PC-3 (cell line): ENCODE measurements at regions not wholly inside any gene's neighbourhood (a gene's known extent, or its start where the extent isn't known, plus 50 kb on each side); places are given as distances from the start of the nearest gene placed in this dataset.
"Not testable (repeated sequence)": the region's sequence is repeated elsewhere in the genome, so short reads cannot be mapped to it uniquely, and the experiment has no call there.

Experiments used
- ATAC-seq: fragments of 200-7000 bp; cut with Tn5 transposase; 2 replicates; pipeline ENCODE4 v1.9.1; 2020; ENCODE audit warnings: mild to moderate bottlenecking, moderate library complexity
- BruUV-seq: library from RNA; stranded (reverse); fragments of 400-500 nt; replicated peaks from 2 replicates; lab custom pipeline; 2021; lab: Mats Ljungman, UMichigan
- CTCF ChIA-PET: fragments of 300-600 bp; sonication (Branson Sonifier 250); formaldehyde crosslinking; loops from one replicate; lab custom pipeline; 2022; ENCODE audit warnings: antibody characterized with exemption; lab: Charles Lee
- POLR2A ChIA-PET: fragments of 300-600 bp; sonication (Branson Sonifier 250); formaldehyde crosslinking; loops from one replicate; lab custom pipeline; 2022; ENCODE audit warnings: antibody characterized with exemption; ENCODE audit not compliant: unreplicated experiment; lab: Charles Lee
- DNase-seq: peaks from one replicate; pipeline ENCODE4 v3.0.0-alpha.2; 2015
- H2AFZ ChIP-seq: fragments of 300-600 bp; sonication (generic); 2 replicates; pipeline ENCODE4 v1.6.0; 2016; ENCODE audit warnings: antibody characterized with exemption, low read length
- H3F3A ChIP-seq: fragments of 300-600 bp; sonication (generic); one replicate; pipeline ENCODE4 v1.6.0; 2017; ENCODE audit warnings: antibody characterized with exemption, low read length, control low read depth, mild to moderate bottlenecking; ENCODE audit not compliant: unreplicated experiment
- H3K27ac ChIP-seq: fragments of 300-600 bp; sonication (generic); 2 replicates; pipeline ENCODE4 v1.5.1; 2016; ENCODE audit warnings: mild to moderate bottlenecking, low read length
- H3K27me3 ChIP-seq: fragments of 300-600 bp; sonication (generic); 2 replicates; pipeline ENCODE4 v1.6.1; 2016; ENCODE audit warnings: low read length, mixed read lengths
- H3K36me3 ChIP-seq: fragments of 300-600 bp; sonication (generic); 2 replicates; pipeline ENCODE4 v1.6.1; 2016; ENCODE audit warnings: low read depth, mixed run types, low read length, mixed read lengths
- H3K4me1 ChIP-seq: fragments of 300-600 bp; sonication (generic); 2 replicates; pipeline ENCODE4 v1.5.1; 2016; ENCODE audit warnings: low read length; ENCODE audit not compliant: insufficient read depth
- H3K4me2 ChIP-seq: fragments of 300-600 bp; sonication (generic); 2 replicates; pipeline ENCODE4 v1.6.0; 2016; ENCODE audit warnings: low read length
- H3K4me3 ChIP-seq: fragments of 300-600 bp; sonication (generic); 2 replicates; pipeline ENCODE4 v1.5.1; 2016; ENCODE audit warnings: mild to moderate bottlenecking, low read length, mixed read lengths
- H3K79me2 ChIP-seq: fragments of 300-600 bp; sonication (generic); 2 replicates; pipeline ENCODE4 v1.6.1; 2017; ENCODE audit warnings: low read length, mixed read lengths
- H3K9ac ChIP-seq: fragments of 300-600 bp; sonication (generic); 2 replicates; pipeline ENCODE4 v1.6.0; 2016; ENCODE audit warnings: mild to moderate bottlenecking, low read length
- H3K9me2 ChIP-seq: fragments of 300-600 bp; sonication (generic); replicated peaks from 2 replicates; pipeline ENCODE4 v1.6.1; 2016; ENCODE audit warnings: mixed run types, low read length, mixed read lengths
- H3K9me3 ChIP-seq: fragments of 300-600 bp; sonication (generic); 2 replicates; pipeline ENCODE4 v1.6.1; 2016; ENCODE audit warnings: low read length, mixed read lengths
- H4K20me1 ChIP-seq: fragments of 300-600 bp; sonication (generic); 2 replicates; pipeline ENCODE4 v1.6.1; 2016; ENCODE audit warnings: low read length, mixed read lengths
- intact Hi-C: fragments of 100-400 bp; cut with micrococcal nuclease; formaldehyde crosslinking; loops from 2 replicates; pipeline ENCODE4 v1.9.0; 2023

DNA sequence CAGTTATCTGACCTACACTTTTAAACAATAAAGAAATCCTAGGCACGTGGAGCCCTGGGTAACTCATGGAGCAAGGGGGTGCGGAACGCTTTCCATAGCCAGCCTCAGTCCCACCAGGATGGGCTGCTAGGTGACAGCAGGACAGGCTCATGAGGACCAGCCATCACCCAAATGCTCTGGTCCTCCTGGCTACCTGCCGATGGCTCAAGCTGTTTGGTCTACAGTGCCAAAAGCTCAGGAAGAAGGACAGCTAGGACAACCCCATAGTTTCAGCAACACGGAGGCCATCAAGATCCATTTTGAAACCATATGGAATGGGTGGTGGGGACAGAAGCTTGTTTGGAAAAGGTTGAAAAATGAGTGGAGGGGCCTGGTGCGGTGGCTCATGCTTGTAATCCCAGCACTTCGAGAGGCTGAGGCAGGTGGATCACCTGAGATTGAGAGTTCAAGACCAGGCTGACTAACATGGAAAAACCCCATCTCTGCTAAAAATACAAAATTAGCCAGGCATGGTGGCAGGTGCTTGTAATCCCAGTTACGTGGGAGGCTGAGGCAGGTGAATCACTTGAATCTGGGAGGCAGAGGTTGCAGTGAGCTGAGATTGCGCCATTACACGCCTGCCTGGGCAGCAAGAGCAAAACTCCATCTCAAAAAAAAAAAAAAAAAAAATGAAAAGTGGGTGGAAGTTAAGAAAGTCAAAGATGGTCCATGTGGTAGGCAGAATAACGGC, 93.7 kb upstream of the ALDH3B2 start:
- H2AFZ ChIP-seq, H3K27ac ChIP-seq, CTCF ChIA-PET, H3K79me2 ChIP-seq, H3K4me3 ChIP-seq, H3K9me2 ChIP-seq, BruUV-seq, POLR2A ChIA-PET, DNase-seq, H3F3A ChIP-seq, ATAC-seq, H3K9ac ChIP-seq, H3K36me3 ChIP-seq, intact Hi-C loops, H3K4me2 ChIP-seq, H3K4me1 ChIP-seq, H3K9me3 ChIP-seq, H4K20me1 ChIP-seq: not testable (repeated sequence)
- H3K27me3 ChIP-seq, result peaks cover 13% of the 10 kb centered on the region

DNA sequence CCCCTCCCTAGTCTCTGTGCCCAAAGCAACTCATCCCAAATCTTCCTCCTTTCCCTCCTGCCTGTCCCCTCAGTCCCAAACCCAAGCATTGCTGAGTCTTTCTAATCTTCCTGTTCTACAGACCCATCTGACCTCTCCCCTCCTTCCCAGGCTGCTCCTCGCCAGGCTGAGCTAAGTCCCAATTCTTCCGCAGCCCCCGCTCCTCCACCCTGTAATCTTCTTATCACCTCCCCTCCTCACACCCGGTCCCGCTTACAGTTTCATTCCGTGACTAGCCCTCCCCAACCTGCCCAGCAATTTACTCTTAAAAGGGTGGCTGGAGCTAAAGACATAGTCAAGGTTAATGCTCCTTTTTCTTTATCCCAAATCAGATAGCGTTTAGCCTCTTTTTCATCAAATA, 86.8 kb upstream of the ALDH3B2 start:
- H3K27ac ChIP-seq, BruUV-seq, H3K4me1 ChIP-seq, H3F3A ChIP-seq, POLR2A ChIA-PET, H2AFZ ChIP-seq, H3K9me3 ChIP-seq, H4K20me1 ChIP-seq, H3K9ac ChIP-seq, H3K36me3 ChIP-seq, intact Hi-C loops, DNase-seq, H3K4me2 ChIP-seq, CTCF ChIA-PET, H3K4me3 ChIP-seq, H3K9me2 ChIP-seq, H3K79me2 ChIP-seq, ATAC-seq: not testable (repeated sequence)
- H3K27me3 ChIP-seq, result peaks cover 11% of the 10 kb centered on the region; the same call in 1 of the 2 replicates

DNA sequence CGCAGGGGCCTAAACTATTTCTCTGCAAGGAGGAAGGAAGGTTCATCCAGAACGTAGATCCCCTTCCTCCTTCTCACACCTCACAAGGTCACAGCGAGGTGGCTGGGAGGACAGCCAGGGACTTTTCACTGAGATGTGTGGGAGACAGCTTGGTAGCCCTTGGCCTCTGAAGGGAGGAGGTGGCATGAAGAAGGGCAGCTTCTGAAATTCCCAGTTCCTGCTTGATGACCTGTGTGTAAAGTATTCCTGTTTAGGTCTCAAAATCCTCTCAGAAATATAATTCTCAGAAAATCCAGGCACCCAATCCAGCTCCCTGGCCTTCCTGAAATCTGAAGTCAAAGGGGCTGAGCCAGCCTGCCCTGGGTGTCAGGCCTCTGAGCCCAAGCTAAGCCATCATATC, 84.9 kb upstream of the ALDH3B2 start:
- BruUV-seq, POLR2A ChIA-PET, H4K20me1 ChIP-seq, H3K4me2 ChIP-seq, H3K27ac ChIP-seq, CTCF ChIA-PET, H3K79me2 ChIP-seq, H3F3A ChIP-seq, H3K9me2 ChIP-seq, H3K36me3 ChIP-seq, intact Hi-C loops, H2AFZ ChIP-seq, DNase-seq, H3K9ac ChIP-seq, H3K4me3 ChIP-seq, ATAC-seq, H3K4me1 ChIP-seq, H3K9me3 ChIP-seq: not testable (repeated sequence)
- peaks cover 11% of the 10 kb centered on the region; the same call in 1 of the 2 replicates for H3K27me3 ChIP-seq

GRCh38 chr11:67758467-67758866, 84.0 kb upstream of the ALDH3B2 start:
- peaks cover 11% of the 10 kb centered on the region; the same call in 1 of the 2 replicates for H3K27me3 ChIP-seq
- H3K9ac ChIP-seq, H3K4me2 ChIP-seq, H3K9me2 ChIP-seq, H3F3A ChIP-seq, DNase-seq, H3K79me2 ChIP-seq, H2AFZ ChIP-seq, H3K27ac ChIP-seq, H4K20me1 ChIP-seq, BruUV-seq, H3K4me1 ChIP-seq, H3K4me3 ChIP-seq, POLR2A ChIA-PET, CTCF ChIA-PET, intact Hi-C loops, H3K36me3 ChIP-seq, ATAC-seq, H3K9me3 ChIP-seq: not testable (repeated sequence)

DNA sequence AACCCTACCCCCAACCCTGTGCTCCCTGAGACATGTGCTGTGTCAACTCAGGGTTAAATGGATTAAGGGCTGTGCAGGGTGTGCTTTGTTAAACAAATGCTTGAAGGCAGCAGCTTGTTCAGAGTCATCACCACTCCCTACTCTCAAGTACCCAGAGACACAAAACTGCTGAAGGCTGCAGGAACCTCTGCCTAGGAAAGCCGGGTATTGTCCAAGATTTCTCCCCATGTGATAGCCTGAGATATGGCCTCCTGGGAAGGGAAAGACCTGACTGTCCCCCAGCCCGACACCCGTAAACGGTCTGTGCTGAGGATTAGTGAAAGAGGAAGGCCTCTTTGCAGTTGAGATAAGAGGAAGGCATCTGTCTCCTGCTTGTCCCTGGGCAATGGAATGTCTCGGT, 83.6 kb upstream of the ALDH3B2 start:
- H4K20me1 ChIP-seq, DNase-seq, intact Hi-C loops, H3K4me1 ChIP-seq, H3K4me2 ChIP-seq, H2AFZ ChIP-seq, H3K27ac ChIP-seq, H3K36me3 ChIP-seq, H3K9me2 ChIP-seq, ATAC-seq, H3F3A ChIP-seq, CTCF ChIA-PET, BruUV-seq, POLR2A ChIA-PET, H3K4me3 ChIP-seq, H3K9me3 ChIP-seq, H3K79me2 ChIP-seq, H3K9ac ChIP-seq: not testable (repeated sequence)
- H3K27me3 ChIP-seq, result peaks cover 11% of the 10 kb centered on the region; the same call in 1 of the 2 replicates

DNA sequence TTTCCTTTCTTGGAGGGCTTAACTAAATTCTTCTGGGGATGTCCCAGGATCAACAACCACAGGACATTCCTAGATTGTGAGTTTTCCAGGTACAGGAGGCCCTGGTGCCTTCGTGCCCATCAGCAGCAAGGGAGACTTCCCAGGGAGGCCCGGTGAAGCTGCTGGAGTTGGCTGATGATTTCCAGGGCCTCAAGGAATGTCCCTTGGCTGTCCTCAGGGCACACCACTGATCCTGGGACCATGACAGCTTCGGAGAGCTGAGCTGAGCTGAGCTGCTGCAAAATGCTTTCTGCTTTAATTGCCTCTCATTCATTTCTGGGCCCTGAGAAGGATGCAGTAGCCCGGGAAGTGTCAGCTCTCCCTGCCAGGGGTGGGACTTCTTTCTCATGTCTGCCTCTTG, 79.4 kb upstream of the ALDH3B2 start:
- H3K9me2 ChIP-seq, H3K4me1 ChIP-seq, intact Hi-C loops, DNase-seq, H3K36me3 ChIP-seq, H3K27ac ChIP-seq, H3K4me2 ChIP-seq, BruUV-seq, H2AFZ ChIP-seq, H3K4me3 ChIP-seq, CTCF ChIA-PET, H3K27me3 ChIP-seq, H3K9ac ChIP-seq, H4K20me1 ChIP-seq, H3K9me3 ChIP-seq, POLR2A ChIA-PET, ATAC-seq, H3K79me2 ChIP-seq, H3F3A ChIP-seq: not testable (repeated sequence)
